ENCODE measurements at regions not wholly inside any gene's neighbourhood (a gene's known extent, or its start where the extent isn't known, plus 50 kb on each side); places are given as distances from the start of the nearest gene placed in this dataset.

GRCh38 chr2:12348216-12348615 is 368.5 kb upstream of the TRIB2 start:
- Histone ChIP-seq H3K9me2 (replicated peaks; ENCODE audit: control insufficient read depth, low read length) (no peaks in the 10 kb centered on the region), H3K4me2 (ENCODE audit: low read length) (no peak overlapping the region), H3K4me3 (ENCODE audit: low read length) (no peak overlapping the region), H3K4me1 (ENCODE audit: control insufficient read depth, low read length) (no peaks in the 10 kb centered on the region), H3K79me2 (ENCODE audit: control insufficient read depth, low read length) (no peaks in the 10 kb centered on the region), H3K9me3 (ENCODE audit: control insufficient read depth, insufficient read depth, low read length) (no peaks in the 10 kb centered on the region), H4K20me1 (ENCODE audit: control insufficient read depth, insufficient read depth, low read depth, low read length) (no peaks in the 10 kb centered on the region), H3K36me3 (ENCODE audit: control insufficient read depth, low read length) (no peaks in the 10 kb centered on the region), H3F3A (ENCODE audit: control insufficient read depth, insufficient read depth) (no peaks in the 10 kb centered on the region), H3K27me3 (ENCODE audit: control insufficient read depth, low read length) (no peaks in the 10 kb centered on the region), H3K27ac (ENCODE audit: low read depth, low read length) (no peak overlapping the region)
- TF ChIP-seq EZH2phosphoT487 (IDR thresholded peaks at IDR 0.05; ENCODE audit: borderline replicate concordance, low read length): no peak
- TF ChIP-seq CTCF (IDR thresholded peaks at IDR 0.05; ENCODE audit: low read depth, low read length, poor library complexity, severe bottlenecking): no peak

GRCh38 chr2:12350821-12351220 is 365.9 kb upstream of the TRIB2 start:
- Histone ChIP-seq H3K4me2 (ENCODE audit: low read length) (no peak overlapping the region), H3K27ac (ENCODE audit: low read depth, low read length) (no peak overlapping the region), H3K4me1 (ENCODE audit: control insufficient read depth, low read length) (no peaks in the 10 kb centered on the region), H3K9me3 (ENCODE audit: control insufficient read depth, insufficient read depth, low read length) (no peaks in the 10 kb centered on the region), H3K79me2 (ENCODE audit: control insufficient read depth, low read length) (no peaks in the 10 kb centered on the region), H3F3A (ENCODE audit: control insufficient read depth, insufficient read depth) (no peaks in the 10 kb centered on the region), H3K4me3 (ENCODE audit: low read length) (no peak overlapping the region), H3K9me2 (replicated peaks; ENCODE audit: control insufficient read depth, low read length) (no peaks in the 10 kb centered on the region), H3K36me3 (ENCODE audit: control insufficient read depth, low read length) (no peaks in the 10 kb centered on the region), H4K20me1 (ENCODE audit: control insufficient read depth, insufficient read depth, low read depth, low read length) (no peaks in the 10 kb centered on the region), H3K27me3 (ENCODE audit: control insufficient read depth, low read length) (no peaks in the 10 kb centered on the region)
- no peak for TF ChIP-seq EZH2phosphoT487 (IDR thresholded peaks at IDR 0.05; ENCODE audit: borderline replicate concordance, low read length)
- no peak for TF ChIP-seq CTCF (IDR thresholded peaks at IDR 0.05; ENCODE audit: low read depth, low read length, poor library complexity, severe bottlenecking)

- Histone ChIP-seq H3K79me2 (ENCODE audit: control insufficient read depth, low read length) (no peaks in the 10 kb centered on the region), H3K27ac (ENCODE audit: low read depth, low read length) (no peak overlapping the region), H3K9me3 (ENCODE audit: control insufficient read depth, insufficient read depth, low read length) (no peaks in the 10 kb centered on the region), H4K20me1 (ENCODE audit: control insufficient read depth, insufficient read depth, low read depth, low read length) (no peaks in the 10 kb centered on the region), H3K36me3 (ENCODE audit: control insufficient read depth, low read length) (no peaks in the 10 kb centered on the region), H3K9me2 (replicated peaks; ENCODE audit: control insufficient read depth, low read length) (no peaks in the 10 kb centered on the region), H3F3A (ENCODE audit: control insufficient read depth, insufficient read depth) (no peaks in the 10 kb centered on the region), H3K4me1 (ENCODE audit: control insufficient read depth, low read length) (no peaks in the 10 kb centered on the region), H3K27me3 (ENCODE audit: control insufficient read depth, low read length) (no peaks in the 10 kb centered on the region), H3K4me3 (ENCODE audit: low read length) (no peak overlapping the region), H3K4me2 (ENCODE audit: low read length) (no peak overlapping the region)
- TF ChIP-seq CTCF (IDR thresholded peaks at IDR 0.05; ENCODE audit: low read depth, low read length, poor library complexity, severe bottlenecking): no peak
- no peak for TF ChIP-seq EZH2phosphoT487 (IDR thresholded peaks at IDR 0.05; ENCODE audit: borderline replicate concordance, low read length)
Observed at GRCh38 chr2:12352889-12353288, 363.8 kb upstream of the TRIB2 start.

GRCh38 chr2:12361506-12361905 is 355.2 kb upstream of the TRIB2 start:
- no peak overlapping the region for H3K4me3 ChIP-seq (ENCODE audit: low read length)
- H4K20me1 ChIP-seq (ENCODE audit: control insufficient read depth, insufficient read depth, low read depth, low read length): no peaks in the 10 kb centered on the region
- H3F3A ChIP-seq (ENCODE audit: control insufficient read depth, insufficient read depth): no peaks in the 10 kb centered on the region
- no peaks in the 10 kb centered on the region for H3K4me1 ChIP-seq (ENCODE audit: control insufficient read depth, low read length)
- H3K36me3 ChIP-seq (ENCODE audit: control insufficient read depth, low read length): no peaks in the 10 kb centered on the region
- H3K27ac ChIP-seq (ENCODE audit: low read depth, low read length): no peak overlapping the region
- H3K9me2 ChIP-seq (replicated peaks; ENCODE audit: control insufficient read depth, low read length): no peaks in the 10 kb centered on the region
- H3K27me3 ChIP-seq (ENCODE audit: control insufficient read depth, low read length): no peaks in the 10 kb centered on the region
- H3K79me2 ChIP-seq (ENCODE audit: control insufficient read depth, low read length): no peaks in the 10 kb centered on the region
- no peaks in the 10 kb centered on the region for H3K9me3 ChIP-seq (ENCODE audit: control insufficient read depth, insufficient read depth, low read length)
- no peak overlapping the region for H3K4me2 ChIP-seq (ENCODE audit: low read length)
- TF ChIP-seq CTCF (IDR thresholded peaks at IDR 0.05; ENCODE audit: low read depth, low read length, poor library complexity, severe bottlenecking) (no peak), EZH2phosphoT487 (IDR thresholded peaks at IDR 0.05; ENCODE audit: borderline replicate concordance, low read length) (no peak)
